ENCODE measurements at regions not wholly inside any gene's neighbourhood (a gene's known extent, or its start where the extent isn't known, plus 50 kb on each side); places are given as distances from the start of the nearest gene placed in this dataset.
"Not testable (repeated sequence)": the region's sequence is repeated elsewhere in the genome, so short reads cannot be mapped to it uniquely, and the experiment has no call there.

DNA sequence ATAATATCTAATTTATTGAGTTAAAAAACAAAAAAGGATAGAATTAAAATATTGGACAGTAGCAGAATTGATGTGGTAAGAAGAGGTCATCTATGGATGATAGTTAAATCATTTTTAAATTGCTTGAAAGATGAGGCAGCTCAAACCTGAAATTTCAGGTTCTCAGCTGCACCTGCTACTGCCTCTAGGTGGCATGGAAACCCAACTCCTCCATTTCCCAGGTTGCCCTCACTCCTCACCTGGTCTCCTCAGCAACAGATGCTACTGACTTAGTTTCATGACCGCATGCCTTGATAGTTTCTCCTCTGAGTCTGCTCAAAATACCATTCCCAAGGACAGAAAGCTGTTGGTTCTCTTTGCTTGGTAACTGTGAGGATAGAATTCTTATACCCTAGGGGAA is 148.1 kb downstream of the ABHD5 start:
- DNase-seq = no peak

DNA sequence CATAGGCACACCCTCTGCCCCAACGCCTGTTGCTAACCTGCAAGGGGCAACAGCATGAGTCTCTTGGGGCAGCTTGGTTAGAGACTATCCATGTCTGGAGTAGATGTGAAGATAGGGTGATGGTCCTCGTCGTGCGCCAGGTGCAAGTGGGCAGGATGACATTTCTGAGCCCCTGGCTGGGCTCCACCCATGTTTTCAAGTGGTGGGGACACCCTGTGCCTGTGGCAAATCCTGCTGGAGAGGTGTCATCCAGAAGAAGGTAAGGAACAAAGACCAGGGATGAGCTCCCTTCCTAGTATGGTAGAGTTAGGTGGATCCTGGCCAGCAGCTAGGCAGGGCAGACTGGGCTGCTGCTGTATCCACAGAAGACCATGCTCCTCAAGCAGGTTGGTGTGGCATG is 152.6 kb downstream of the ABHD5 start:
- DNase-seq = no peak

DNA sequence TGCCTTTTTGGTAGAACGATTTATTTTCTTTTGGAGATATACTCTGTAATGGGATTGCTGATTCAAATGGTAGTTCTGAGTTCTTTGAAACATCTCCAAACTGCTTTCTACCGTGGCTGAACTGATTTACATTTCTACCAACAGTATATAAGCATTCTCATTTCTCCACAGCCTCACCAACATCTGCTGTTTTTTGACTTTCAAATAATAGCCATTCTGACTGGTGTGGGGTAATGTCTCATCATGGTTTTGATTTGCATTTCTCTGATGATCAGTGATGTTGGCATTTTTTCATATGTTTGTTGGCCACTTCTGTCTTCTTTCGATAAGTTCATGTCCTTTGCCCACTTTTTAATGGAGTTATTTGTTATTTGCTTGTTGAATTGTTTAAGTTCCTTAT is 154.0 kb downstream of the ABHD5 start:
- no peak for DNase-seq

DNA sequence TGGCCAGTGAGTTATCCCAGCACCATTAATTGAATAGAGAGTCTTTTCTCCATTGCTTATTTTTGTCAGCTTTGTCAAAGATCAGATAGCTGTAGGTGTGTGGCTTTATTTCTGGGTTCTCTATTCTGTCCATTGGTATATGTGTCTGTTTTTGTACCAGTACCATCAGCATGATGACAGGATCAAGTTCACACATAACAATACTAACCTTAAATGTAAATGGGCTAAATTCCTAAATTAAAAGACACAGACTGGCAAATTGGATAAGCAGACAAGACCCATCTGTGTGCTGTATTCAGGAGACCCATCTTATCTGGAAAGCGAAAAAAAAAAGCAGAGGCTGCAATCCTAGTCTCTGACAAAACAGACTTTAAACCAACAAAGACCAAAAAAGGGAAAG is 154.8 kb downstream of the ABHD5 start:
- DNase-seq = not testable (repeated sequence)

DNA sequence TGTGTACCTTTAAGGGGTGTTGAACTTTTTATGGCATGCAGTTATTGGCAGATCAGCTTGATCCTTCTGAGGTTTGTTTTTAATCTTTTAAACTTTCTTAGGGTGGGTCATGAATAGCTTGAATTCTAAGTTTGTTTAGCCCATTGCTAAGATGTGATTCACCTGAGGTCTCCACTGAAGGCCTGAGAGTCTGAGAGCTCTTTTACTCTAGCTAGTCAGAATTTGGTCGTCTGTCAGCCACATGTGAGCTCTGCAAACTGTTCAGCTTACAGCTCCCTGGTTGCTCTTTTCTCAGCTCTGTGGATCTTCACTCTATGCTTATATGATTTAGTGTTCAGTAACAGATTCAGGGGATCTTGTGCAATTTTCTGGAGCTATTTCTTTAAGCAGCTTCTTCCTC is 161.3 kb downstream of the ABHD5 start:
- DNase-seq = no peak

DNA sequence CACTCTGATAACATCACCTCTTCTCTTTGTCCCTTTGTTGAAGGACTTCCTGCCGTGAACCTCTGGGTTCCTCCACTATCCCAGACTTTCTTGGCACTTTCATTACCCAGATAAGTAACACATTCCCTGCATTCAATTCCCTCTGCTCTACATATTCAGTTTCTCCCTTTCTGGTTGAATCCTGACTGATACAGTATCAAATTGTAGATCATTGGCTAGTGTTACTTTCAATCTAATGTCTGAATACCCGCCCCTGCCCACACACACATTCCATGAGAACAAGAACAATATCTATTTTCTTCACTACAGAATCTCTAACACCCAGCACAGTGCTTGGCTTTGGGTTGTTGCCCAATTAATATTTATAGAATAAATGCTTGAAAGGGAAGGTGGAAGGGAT is 163.5 kb downstream of the ABHD5 start:
- no peak for DNase-seq

DNA sequence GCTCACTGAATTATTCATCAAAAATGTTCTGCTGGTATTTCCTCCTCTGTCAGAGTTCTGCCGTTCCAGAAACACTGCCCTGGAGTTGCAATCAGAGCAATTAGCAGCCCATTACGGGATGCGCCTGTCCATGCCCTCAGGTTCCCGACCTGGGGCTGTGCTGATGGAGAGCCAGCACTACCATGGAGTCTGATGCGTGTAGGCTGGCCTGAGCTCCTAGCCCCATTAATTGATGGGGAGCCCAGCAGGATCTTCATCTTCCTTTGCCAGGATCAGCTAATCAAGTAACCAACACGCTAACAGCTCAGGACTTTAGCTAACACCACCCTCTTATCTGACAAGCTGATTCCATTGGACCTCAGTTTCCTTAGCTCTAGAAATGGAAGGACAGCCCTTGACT is 164.2 kb downstream of the ABHD5 start:
- DNase-seq = no peak

DNA sequence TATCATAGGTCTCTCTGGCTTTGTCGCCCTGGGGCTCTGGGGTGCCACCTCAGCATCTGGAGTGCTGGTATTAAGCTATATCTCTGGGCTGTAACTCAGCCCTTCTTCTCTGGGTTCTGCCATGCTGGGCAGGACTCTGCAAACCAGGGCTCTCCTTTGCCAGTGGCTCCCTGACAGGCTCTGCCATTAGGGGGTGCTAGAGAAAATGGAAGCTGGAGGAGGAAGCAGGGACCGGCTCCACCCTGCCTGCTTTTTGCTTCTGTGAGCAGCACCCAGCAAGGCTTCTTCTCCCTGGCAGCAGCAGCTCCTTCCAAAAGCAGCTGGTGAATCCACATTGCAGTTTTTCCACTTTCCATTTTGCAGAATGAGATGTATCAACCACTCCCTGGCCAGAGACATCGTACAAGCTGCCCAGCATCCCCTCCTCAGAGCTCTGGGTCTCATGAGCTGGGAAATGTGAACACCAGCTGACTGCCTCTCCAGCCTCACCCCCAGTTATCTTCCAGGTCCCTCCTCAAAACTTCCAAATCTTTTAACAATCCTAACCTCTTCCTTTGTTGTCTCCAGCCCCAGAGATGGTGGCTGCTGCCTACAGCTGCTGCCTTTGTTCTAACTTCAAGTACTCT is 165.0 kb downstream of the ABHD5 start:
- peak; percentile 32 to 58 for DNase-seq

DNA sequence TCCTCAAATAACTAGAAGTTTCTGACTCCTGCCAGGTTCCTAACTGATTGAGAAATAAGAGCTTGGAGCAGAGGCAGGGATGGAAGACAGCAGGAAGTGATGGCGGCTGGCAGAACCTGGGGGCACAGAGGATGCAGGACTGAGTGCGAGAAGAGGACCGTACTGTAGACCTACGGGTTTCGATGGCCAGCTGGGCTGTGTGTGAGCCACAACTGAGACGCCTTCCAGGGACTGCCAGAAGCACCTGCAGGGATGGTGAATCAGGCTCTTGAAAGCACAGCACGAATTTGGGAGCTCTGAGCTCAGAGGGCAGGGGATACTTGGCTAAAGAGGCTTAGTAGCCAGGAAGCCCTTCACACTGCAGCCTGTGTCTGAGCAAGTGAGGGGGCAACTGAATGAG is 165.6 kb downstream of the ABHD5 start:
- no peak for DNase-seq

DNA sequence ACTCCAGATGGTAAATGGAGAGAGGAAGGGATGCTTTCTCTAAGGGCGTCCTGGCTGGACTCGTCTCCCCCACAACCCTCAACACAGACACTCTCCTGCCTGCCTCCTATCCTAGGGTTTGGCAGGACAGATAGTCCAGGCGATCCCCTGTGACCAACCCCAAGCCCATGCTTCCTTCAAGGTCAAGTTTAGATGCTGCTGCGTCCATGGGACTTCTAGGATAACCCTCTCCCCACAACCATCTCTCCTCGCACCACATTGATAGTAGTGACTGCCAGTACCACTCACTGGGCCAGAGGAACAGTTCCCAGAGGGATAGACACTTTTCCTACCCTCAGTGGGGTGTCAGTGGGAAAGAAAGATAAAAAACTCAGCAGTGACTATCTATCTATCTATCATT is 166.0 kb downstream of the ABHD5 start:
- DNase-seq = no peak

DNA sequence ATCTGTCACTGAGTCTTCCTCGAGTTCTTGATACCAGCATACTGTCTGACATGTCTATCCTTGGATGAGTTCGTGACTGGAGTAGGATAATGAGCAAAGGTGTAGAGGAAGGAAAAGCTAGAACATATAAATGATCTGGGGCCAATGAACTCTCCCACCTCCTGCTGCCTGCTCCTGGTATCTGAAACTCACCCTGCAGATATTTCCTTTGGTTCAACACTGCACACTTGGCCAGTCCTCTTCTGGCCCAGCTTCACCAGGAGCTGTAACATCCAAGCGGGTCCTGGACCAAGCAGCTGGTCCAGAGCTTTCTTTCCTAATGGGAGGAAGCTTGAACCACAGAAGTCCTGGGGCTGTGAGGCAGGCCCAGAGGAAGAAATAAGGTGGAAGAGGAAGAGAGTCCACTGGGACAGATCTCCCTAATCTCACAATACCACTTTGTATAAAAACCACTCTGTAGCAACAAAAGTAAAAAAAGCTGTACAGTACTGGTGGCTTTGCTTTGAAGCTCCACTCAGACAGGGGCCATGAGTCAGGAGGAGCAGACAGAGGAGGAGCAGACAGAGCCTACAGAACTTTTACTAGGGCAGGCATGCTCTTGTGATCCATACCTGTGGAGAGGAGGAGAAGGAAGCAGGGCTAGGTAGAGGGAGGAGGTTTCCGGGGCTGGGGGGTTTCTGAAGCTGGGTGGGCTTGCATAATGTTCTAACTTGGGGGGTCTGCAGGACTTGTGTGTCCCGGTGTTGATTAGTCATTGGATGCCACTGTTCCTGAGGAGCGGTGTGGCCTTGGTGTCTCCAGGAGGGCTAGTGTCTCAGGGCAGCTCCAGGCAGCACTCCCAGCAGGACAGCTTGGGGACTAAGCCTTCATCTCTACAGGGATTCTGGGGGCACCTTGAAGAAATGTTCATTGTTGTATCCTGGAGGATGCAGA is 166.9 kb downstream of the ABHD5 start:
- DNase-seq = no peak

DNA sequence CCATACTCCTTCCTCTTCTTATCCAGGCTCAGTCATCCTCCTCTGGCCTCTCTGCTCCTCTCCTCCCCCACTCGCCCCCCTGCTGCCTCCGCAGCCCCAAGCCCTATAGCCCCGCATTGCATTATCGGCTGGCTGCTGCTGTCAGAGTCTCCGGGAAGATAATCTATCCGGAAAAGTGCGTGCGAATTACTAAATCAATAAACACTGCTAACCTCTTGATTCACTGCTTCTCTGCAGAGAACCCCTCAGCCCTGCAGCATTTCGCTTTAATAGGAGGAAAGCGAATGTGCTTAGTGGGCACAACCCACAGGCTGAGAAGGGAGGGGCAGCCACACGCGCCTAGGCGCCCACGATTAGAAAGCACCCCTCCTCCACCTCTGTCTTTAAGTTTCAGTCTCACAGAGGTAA is 167.6 kb downstream of the ABHD5 start:
- DNase-seq = no peak

DNA sequence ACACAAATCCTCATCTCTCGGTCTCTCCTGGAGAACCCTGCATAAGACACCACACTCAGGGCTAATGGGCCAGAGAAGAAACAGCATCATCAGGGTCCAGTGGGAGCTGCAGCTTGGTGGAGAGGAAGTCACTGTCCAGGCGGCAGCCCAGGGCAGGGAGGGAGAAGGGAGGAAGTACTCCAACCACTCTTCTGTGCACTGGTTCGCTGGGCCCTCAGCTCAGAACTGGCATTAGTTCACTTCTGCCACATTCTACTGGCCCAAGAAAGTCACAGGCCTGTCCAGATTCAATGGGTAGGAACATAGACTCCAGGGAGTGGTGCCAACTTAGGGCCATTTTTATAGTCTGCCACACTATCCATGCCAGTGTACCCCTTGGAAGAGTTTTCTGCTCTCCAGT is 169.0 kb downstream of the ABHD5 start:
- DNase-seq = no peak

DNA sequence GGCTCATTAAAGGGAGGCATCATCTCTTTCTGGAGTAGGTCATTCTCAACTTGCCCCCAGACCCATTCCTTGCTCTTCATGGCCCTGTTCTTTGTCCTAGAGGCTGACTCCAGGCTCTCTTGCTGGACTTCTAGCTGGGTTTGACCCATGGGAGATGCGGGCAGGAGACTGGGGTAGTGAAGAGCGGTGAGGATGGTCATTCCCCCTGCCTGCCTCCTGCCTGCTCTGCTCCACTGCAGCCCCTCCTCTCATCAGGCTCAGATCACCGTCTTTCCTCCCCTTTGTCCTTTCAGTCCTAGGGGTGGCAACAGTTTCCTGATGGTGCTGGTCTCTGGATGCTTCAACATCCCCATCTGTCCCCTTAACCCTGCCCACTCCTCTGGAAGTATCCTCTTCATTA is 170.9 kb downstream of the ABHD5 start:
- no peak for DNase-seq

DNA sequence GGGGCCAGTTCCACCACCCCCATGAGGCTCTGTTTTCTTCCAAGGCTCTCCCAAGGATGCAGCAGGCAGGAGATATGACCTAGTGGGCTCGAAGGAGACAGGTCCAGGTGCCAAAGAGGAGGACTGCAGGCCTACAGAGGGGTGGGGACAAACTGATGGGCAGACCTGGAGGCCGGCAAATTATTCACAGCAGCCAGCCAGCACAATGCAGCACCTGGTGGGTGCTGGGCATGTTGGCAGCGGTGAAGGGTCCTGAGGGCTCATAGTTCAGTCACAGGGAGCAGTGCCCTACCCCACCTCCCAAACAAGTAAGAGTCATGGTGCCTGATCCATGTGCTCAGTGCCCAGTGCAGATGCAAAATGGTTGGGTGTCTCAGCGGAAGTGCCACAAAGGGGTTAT is 171.7 kb downstream of the ABHD5 start:
- no peak for DNase-seq

DNA sequence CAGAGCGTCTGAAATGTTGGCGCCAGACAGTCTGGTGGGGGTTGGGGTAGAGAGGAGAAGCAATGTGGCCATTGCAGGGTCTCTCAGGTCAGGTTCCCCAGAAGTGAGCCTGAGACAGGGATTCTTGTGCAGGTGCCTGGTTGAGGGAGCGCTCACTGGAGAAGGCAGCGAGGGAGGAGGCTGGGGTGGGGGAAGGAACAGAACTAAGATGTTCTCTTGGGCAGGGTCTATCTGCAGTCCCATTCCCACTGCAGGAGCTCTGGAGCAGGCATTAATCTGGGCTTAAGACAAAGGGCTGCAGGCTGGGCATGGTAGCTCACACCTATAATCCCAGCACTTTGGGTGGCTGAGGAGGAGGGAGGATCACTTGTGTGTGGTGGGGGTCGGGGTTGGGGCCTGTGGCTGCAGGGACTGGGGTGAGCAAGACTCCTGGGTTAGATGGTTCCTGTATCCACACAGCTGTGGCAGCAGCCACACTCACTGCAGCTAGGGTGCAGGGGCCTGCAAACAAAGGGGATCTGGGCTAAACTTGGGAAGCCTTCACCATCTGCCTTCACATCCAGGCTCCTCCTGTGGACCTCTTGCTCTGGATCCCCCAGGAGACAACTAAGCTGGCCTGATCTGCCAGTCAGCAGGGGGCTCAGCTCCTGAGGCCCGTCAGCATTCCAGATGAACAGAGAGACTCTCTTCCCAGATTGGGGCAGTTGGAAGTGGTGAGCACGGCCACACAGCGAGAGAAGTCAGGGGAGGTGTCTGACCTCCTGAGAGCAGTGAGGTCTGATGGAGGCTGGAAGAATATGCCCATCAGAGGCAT is 172.5 kb downstream of the ABHD5 start:
- DNase-seq = no peak

DNA sequence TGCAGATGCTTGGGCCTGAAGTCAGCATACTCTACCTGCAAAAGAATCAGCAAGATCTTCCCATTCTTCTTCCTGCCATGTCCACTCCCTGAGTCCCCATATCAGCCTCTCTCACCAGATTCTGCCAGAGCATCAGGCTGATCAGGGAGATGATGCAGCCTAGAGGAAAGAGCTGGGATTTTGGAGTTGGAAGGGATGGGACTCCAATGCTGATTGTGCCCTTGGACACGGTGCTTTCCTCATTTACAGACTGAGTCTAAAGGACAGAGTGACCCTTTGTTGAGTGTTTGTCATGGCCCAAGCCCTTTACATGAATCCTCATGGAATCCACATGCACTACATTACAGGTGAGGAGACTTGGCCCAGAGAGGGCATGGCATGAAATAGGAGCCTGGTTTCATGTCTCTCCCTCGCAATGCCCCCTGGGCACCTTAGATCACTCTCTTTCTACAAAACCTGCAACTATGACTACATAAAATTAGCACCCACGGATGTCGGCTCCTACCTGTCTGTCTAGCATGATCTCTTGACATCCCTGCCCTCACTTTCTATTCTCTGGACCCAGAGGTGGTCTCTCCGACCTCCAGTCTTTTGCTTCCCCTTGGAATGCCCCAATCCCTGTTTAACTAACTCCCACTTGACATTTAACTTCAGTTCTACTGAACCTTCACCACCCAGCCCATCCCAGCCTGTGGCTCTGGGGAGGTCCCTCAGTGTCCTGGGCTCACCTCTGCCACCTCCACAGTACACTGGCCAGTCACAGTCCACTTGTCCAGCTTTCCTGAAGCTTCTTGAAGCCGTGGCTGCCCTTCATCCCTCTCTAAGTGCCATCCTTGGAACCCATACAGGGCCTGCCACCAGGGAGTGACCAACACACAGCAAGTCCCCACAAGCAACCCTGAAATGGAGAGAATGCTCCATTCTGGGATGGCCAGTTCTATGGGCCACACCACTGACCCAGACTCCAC is 173.5 kb downstream of the ABHD5 start:
- DNase-seq = no peak

DNA sequence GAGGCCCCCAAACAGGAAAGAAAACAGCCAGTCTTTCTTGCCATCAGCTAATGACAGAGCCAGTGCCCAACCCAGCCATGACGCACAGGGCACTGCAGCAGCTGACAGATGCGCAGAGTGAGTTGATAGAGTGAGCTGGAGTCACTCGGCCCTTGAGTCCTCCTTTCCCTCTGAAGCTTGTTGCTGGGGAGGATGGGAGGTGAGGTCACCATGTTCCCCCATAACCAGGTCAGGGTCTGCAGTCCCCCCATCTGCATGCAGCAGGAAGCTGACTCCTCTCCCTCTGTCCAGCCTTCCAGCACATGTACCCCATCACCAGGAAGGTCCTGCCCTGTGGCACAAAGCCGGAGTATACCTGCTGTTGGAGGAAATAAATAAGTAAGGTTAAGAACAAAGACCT is 174.6 kb downstream of the ABHD5 start:
- no peak for DNase-seq

DNA sequence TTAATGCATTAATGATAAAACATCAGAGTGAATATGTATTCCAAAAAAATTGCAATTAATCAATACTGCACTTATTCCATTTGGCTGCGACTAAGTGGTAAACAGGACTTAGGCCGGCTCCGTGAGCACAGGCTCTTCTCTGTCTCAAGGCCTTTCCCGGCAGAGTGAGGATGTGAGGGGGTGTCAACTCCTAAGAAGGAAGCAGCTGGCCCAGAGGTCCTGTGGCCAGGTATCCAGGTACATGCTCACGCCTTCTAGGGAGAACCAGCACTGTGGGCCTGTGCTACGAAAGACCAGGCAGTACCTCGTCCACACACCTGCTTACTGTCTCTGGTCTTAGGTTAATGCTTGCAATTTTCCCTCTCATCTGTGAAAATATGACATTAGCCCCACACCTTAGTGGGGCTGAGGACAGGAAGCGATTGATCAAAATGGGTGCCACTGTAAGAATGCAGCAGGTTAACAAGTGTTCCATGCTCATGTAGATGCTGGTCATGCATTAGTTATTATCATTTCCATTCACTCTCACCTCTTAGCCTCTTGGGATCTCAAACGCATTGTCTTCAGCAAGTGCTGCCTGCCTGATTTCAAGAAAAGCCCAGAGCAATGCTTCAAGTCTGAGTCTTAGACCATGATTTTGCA is 175.3 kb downstream of the ABHD5 start:
- no peak for DNase-seq

DNA sequence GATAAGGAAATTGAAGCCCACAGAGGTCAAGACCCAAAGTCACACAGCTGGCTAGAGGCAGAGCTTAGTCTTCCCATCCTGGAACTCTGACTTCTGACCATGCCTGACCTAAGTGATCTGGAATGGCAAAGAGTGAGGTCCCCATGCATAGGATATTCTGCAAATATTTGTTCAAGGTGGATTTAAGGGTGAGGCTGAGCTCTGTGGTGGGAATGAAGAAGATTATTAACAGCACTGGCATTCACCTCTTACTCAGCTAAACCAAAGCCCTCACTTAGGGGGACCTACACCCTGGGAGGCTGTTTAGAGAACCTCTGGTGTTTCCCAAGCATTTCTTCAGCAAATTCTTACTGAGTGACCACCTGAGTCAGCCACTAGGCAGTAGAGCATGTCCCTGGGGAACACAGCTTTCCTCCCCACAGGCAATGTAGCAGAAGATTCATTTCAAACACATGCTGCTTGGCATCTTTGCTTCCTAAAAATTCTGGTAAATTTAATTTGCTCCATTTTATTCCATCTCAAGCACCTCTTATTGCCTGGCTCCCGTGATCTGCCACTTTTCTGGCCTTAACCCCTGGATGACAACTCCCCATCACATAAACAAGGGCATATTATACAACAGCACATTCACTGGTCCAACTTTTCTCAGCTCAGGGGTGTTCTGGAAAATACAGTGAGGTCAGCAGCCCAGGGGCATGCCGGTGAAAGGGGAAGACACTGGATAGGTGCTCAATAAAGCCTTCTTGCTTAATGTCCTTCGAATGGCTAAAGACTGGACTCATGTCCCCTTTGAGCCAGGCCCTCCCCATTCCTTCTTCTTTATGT is 176.0 kb downstream of the ABHD5 start:
- no peak for DNase-seq
